ENCODE measurements at regions not wholly inside any gene's neighbourhood (a gene's known extent, or its start where the extent isn't known, plus 50 kb on each side); places are given as distances from the start of the nearest gene placed in this dataset.

DNA sequence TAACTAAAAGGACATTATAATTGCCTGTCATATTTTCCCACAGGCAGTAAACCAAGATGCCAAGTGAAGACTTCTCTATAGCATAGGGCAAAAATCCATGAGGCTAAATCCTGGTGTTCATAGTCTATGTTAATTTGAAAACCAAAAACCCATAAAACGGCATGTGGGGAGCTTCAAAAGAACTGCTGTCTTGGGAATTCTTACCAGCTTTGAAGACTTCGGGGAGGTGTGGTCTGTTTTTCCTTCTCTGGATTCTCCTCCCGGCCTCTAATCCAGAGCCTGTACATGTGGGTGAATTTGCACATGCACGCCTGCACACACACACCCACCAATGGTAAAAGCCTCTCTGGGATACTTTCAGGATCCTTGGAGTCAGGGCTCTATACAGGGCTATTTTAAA lies 61.9 kb upstream of the IFNG-AS1 start:
- TF ChIP-seq, protein P1, sequence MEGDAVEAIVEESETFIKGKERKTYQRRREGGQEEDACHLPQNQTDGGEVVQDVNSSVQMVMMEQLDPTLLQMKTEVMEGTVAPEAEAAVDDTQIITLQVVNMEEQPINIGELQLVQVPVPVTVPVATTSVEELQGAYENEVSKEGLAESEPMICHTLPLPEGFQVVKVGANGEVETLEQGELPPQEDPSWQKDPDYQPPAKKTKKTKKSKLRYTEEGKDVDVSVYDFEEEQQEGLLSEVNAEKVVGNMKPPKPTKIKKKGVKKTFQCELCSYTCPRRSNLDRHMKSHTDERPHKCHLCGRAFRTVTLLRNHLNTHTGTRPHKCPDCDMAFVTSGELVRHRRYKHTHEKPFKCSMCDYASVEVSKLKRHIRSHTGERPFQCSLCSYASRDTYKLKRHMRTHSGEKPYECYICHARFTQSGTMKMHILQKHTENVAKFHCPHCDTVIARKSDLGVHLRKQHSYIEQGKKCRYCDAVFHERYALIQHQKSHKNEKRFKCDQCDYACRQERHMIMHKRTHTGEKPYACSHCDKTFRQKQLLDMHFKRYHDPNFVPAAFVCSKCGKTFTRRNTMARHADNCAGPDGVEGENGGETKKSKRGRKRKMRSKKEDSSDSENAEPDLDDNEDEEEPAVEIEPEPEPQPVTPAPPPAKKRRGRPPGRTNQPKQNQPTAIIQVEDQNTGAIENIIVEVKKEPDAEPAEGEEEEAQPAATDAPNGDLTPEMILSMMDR (IDR thresholded peaks at IDR 0.05; ENCODE audit: insufficient read depth, low read depth, low read length) = no peak
- no peak for TF ChIP-seq EZH2 (IDR thresholded peaks at IDR 0.05; ENCODE audit: insufficient read depth, low read length)
